Stimulated activated CD4-positive, alpha-beta T cell treated with anti-CD3 and anti-CD28 coated beads, Interleukin-4, amount 100 ng/mL, for 4 hours (primary cell): ENCODE measurements at regions not wholly inside any gene's neighbourhood (a gene's known extent, or its start where the extent isn't known, plus 50 kb on each side); places are given as distances from the start of the nearest gene placed in this dataset.
"Not testable (repeated sequence)": the region's sequence is repeated elsewhere in the genome, so short reads cannot be mapped to it uniquely, and the experiment has no call there.

ENCODE experiments used
- DNase-seq, 2 experiments: peaks; one replicate each; pipeline ENCODE4 v3.0.0-alpha.2; 2020

DNA sequence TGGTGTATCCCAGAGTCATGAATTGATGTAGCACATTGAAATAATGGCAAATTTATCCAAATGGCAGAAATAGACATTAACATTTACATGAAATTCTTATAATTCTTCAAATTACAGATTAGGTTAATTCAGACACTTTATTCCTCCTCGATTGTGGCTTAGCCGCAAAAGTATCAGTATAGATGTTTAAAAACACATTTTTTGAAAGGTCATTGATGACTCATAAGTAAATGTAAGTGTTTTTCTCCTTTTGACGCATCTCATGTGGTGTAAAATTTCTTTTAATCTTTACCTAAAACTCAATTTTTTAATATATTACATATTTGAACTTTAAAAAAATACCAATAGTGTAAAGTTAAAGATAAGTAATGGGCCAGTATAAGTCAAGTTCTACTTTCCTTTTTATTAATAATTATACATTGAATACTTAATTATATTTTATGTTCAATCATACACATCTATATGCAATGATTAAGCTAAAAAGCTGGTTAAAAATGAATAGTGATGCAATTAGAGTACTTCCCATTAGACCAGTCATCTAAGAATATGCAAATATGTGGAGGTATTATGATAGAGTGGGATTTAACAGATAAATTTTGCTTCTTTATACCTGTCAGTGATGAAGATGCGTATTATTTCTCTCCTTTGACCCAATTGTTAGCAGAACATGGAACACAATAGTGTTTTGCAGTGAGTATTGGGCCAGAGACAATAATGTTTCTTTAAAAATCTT is 678.1 kb upstream of the DPPA4 start:
- DNase-seq: no peak

DNA sequence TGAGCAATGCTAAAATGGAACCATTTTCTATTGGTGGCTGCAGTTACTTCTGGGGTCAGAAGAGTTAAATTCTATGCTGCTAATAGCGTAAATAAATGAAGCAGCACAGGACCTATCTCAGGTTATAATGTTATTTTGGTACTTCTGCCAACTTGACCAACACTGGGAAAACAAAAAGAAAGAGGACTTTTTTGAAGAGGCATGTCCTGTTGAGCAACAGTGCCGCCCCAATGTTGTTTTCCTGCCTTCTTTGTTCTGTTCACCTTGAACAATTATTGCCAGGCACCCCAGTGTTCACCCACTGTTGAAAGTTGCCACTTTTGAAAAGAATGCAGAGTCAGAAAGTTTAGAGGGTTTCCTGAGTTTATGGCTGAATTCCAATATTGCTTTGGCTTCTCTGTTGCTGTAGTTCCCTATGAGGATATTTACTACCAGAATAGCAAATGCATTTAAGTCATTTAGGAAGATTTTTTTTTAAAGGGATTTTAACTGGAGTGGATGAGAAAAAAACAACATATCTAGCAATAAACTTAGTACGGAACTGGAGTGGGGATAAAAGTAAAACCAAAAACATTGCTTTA is 679.0 kb upstream of the DPPA4 start:
- no peak for DNase-seq

DNA sequence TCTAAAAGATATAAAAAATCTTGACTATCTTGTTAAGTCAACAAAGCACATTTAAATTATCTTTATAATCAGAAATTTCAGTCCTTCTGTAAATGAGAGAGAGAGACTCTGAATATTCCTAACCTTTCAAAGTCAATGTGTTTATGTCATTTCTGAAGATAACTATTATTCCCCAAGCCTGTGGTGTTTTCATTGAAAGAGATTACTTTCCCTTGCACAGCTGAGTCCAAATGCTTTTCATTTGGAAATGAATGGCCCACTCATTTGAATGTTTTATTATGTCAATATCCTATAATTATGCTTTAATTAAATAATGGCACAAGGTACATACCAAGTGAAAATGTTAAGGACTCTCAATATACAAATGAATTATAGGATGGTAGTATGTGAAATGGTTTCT is 680.0 kb upstream of the DPPA4 start:
- no peak for DNase-seq

DNA sequence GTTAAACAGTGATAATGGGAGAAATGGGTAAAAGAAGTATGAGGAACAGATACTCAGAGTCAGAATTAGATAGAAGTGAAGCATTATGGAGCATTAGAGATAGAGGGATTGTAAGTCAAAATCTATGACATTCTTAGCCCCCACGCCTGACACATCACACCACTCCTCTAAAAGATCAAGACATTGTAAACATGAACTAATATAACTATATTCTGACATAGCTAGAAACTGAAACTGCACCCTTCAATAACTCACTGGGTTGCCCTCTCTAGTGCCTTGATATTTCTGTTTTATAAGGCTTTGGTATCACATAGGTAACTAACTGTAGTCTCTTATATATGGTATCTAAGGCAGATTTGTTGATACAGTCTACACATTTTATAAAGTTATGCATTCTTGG is 684.3 kb upstream of the DPPA4 start:
- no peak for DNase-seq

DNA sequence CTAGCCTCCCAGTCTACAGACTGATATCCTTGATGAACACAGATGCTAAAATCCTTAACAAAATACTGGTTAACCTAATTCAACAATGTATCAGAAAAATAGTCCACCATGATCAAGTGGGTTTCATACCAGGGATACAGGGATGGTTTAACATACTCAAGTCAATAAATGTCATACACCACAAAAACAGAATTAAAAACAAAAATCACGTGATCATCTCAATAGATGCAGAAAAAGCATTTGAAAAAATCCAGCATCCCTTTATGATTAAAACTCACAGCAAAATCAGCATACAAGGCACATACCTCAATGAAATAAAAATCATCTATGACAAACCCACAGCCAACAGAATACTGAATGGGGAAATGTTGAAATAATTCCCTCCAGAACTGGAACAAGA is 685.7 kb upstream of the DPPA4 start:
- not testable (repeated sequence) for DNase-seq

DNA sequence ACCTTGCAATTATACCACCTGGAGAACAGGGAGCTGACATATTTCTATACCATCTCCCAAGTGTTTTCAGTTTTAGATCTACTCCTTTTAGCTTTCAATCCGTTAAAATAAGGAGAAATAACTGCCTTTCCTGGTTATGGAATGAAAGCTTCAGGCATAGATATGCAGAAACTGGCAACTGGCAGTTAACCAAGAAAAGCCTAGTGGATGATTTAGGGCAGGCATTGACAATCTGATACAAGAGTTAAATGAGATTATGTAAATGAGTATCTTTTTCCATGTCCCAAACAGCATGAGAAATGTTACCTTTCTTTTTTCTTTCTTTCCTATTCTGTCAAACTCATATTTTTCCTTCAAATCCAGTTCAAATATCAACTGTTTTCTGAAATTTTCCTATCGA is 689.1 kb upstream of the DPPA4 start:
- no peak for DNase-seq

DNA sequence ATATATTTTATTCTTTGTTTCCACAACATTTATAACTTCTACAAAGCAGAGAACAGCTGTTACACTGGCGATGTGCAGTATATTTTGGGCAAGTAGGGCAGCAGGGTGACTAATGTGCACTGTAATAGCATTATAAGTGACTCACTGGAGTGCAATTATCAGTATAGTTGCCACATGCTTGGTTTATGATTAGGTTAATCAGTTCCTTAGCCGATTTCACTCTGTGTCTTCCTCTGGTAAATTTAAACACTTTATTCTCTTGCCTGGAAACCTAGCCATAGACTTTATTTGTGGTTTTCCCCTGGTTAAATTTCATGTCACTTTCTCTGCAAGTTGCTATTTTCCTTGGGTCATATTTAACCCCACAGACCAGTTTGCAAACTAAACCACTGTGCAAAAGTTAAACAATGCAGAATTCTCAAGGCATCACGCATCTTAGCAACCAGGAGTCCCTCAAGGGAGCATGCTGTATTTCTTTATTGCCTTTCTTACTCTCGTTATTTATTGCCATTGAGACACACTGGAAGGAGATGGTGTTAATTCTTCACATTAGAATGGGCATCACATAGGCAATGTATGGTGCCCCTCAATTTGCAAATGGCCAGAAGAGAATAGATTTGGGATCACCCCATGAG is 690.2 kb upstream of the DPPA4 start:
- no peak for DNase-seq

DNA sequence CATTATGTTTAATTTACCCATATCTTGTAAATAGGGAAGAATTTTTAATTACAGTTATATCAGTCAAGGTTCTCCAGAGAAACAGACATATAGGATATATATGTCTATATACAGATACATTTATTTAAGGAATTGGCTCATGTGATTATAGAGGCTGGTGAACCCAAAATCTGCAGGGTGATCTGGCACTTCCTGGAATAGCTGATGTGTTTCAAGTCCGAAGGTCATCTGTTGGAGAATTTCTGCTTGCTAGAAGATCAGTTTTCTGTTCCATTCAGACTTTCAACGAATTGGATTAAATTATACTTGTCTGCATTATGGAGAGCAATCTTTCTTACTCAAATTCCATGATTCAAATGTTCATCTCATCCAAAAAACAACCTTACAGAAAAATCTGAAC is 694.6 kb upstream of the DPPA4 start:
- no peak for DNase-seq

DNA sequence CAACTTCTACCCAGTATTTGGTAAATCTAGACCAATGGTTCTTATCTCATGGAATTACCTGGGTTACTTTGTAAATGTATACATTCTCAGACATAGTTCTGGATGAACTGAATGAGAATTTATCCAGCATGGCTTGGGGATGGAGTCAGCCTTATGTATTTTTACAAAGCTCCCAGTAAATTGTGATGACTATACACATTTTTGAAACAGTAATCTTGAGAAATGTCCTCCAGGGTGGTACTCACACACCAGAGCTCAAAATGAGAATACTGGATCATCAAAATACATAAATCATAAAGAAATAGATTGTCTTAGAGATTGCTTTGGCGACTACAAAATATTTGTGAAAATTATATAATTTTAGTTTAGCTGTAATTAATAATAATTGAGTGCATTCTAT is 722.1 kb upstream of the DPPA4 start:
- no peak for DNase-seq

DNA sequence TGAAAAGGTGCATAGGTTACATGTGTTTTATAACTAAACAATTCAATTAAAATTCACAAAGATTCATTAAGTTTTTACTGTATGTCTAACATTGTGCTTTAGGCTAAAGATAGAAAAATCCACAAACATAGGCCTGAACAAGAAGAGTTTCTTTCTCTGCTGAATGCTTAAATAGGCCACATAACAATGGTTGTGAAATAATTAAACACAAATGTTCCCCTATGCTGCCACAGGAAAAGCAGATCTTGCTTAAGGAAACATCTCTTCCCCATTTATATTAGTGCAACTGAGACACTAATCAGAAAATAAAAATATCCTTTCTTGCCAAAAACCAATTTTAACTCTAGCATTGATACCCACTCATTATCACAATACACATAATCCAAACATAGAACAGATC is 725.4 kb upstream of the DPPA4 start:
- no peak for DNase-seq

DNA sequence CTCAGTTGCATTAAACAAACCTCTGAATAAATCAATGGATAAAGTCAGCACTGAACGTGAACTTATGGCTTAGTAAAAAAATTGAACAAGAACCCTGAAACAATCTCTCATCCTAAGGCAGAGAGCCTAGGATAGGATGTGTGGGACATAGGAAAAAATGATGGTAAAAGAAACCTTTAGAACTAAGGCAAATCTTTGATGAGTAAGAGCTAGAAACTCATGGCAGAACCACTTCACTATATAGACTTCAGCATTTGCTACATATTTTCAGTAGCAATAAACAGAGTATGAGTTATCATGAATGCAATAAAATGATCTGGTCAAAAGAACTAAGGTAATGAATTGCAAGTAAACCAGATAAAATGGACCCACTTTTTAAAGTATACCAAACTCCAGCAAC is 725.8 kb upstream of the DPPA4 start:
- DNase-seq: no peak

DNA sequence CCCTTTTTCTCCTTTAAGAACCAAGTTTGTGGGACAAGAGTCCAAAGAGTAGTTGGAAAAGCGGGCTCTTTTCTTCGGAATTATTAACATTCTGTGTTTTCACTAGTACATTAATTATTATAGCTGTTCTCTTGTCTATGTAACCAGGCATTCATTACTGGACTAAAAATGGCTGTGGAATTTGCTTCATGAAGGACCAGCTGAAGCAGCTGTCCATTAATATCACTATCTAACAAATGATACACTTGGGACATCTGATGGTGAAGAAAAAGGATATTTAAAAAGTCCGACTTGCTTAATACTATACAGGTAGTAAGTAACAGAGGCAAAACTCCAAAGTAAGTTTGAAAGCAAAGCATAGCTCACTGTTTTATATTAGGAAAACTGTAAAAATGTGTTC is 728.9 kb upstream of the DPPA4 start:
- no peak for DNase-seq

DNA sequence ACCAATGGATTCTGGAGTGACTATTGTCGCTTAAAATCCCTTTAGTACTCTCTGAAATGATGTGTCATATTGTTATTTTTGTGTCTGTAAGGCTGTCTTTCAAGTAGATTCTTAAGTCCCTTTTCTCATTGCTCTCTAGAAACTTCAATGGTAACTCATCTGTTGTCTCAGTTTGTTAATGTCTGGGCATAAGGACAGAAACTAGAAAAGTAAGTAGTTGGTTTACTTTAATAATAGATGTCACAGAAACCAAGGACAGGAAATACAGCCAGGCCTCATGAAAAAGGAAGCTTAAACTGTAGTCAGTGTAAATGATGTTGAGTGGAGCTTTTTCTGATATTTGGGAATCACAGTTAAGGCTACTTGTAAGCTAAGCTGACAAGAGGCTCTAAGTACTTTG is 730.2 kb upstream of the DPPA4 start:
- no peak for DNase-seq

DNA sequence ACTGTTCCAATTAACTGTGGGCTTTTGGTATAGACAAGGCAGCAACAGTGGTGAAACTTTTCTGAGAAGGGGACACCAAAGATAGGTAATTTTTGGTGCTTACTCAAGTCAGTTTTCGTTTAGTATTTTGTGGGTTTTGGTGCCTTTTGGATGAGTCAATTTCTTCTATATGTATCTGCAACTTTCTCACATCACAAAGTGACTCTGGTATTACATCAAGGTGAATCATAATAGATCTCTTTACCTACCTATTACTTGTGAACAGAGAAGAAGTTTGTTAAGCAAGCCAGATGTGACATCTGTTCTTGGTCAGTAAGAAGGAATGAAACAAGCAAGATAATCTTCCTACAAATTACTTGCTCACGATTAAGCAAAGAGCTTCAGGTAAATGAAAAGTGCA is 732.4 kb upstream of the DPPA4 start:
- DNase-seq: no peak

DNA sequence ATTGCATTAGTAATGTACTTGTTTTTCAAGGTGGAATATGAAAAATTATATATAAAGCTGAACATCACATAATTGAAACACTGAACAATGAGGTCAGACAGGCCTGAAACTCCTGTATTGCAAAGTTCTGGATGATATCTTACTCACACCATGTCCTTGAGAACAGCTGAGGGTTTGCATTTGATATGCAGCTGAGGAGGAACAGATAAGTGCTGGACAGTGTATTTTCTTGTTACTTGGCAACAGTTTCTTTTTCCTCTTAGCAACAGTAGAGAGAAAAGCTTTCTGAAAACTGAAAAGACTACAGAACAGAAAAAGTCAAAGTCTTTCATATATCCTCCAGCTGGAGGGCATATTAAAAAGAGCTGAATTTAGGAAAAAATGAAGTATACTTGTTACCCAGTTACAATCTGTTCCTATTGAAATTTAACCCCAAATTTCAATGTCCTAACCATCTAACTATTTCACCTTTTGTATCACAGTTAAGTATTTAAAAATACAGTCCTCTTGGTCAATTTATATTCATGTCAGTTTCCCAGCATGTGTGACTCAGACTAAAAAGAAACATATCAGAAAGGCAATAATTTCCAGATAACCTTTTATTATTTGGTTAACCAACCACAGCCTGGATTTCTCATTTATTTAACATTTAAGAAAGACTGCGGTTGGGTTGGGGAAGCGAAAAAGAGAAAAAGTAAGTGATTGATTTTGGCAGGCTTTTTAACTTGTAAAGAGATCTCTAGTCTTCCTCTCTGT is 733.0 kb upstream of the DPPA4 start:
- DNase-seq: no peak

DNA sequence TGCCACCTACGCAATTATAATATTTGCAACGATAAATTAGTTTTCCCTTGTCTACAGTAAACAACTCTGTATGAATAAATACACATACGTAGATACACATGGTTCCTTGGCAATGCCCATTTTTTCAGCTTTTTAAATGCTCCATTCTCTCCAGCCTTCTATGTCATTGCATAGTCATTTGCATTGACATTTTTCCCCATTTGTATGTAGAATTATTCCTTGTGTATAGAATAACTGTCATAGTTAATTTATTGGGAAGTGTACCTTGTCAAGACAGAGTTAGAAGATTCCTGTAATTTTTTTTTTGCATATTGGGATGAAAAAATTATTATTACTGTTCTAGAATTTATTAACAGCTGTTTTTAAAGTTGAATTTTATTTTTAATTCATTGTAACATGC is 736.7 kb upstream of the DPPA4 start:
- DNase-seq: no peak

DNA sequence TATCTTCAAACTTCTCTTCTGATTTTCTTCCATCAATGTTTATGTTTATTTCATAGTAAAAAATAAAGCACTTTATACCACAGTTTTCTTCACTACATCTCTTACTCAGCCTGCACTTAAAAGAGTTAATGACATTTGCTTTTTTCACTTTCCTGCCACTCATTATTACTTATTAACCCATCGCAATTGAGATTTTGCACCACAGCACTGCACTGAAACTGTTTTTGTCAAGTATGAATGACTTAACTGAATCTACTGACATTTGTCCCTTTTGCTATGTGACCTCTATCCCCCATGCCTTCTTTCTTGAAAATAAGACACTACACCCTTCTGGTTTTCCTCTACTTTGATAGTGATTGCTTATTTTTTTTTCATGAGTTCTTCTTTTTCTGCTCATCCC is 739.7 kb upstream of the DPPA4 start:
- no peak for DNase-seq

DNA sequence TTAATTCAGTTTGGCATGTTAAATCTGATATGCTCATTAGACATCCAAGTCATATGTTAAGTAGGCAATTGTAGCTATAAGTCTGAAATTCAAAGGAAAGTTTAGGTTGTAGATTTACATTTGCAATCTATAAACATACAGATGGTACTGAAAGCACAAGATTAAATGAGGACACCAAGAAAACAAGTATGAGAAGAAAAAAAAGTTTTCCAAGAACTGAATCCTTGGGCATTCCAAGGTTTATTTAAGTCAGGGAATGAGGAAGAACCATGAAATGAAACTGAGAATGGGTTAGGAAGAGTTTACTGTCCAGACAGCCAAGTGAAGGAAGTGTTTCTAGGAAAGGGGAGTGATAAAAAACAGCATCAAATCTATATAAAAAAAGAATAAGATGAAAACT is 756.1 kb upstream of the DPPA4 start:
- DNase-seq: no peak

DNA sequence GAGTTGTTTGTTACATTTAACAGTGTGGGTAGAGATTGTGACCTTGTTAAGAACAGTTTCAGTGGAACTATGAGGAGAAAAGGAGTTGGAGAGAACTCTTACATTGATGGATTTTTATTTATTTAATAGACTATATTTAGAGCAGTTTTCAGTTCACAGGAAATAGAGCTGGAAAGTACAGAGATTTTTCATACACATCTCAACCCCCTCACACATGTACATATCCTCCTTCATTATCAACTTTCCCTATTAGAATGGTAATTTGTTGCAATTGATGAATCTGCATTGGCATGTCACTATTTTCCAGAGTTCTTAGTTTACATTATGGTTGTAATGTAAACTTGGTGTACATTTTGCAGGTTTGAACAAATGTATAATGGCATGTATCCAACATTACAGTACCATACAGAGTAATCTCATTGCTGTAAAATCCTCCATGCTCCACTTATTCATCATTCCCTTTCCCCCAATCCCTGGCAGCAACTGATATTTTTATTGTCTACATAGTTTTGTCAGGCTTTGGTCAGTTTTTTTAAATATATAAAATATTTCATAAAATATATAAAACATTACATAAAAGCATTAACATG is 756.6 kb upstream of the DPPA4 start:
- DNase-seq: no peak

DNA sequence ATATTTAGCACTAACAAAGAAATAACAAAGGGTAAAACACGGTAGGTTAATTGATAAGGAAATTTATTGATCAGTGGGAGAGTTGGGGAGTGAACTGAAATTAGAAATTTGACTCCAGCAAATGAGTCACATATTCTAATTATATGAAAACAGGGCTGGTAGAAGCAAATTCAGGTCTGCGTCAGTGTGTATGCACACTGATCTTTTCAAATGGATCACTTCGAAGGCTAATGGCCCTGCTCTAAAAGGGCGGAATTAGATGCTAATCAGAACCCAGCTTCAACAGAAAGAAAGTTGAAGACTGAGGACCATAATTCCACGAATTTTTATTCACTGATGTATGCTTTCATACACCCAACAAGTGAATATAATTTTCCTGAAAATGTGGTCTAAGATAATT is 762.4 kb upstream of the DPPA4 start:
- no peak for DNase-seq

DNA sequence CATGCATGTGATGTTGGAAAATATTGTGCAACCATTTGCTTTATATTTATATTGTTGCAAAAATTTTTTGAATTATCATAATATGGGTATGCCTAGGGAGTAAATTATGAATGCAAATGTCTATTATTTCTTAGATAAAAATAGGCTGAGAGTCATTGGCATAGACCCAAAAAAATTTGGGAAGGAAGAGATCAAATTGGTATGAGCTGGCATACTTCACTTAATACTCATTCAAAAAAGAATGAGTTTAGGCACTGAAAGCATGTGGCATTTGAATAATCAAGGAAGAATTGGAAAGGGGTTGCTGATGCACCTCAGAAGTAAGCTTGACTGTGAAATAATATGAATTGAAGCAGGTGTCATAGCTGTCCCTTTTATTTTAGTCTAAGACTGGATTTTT is 764.0 kb upstream of the DPPA4 start:
- no peak for DNase-seq

DNA sequence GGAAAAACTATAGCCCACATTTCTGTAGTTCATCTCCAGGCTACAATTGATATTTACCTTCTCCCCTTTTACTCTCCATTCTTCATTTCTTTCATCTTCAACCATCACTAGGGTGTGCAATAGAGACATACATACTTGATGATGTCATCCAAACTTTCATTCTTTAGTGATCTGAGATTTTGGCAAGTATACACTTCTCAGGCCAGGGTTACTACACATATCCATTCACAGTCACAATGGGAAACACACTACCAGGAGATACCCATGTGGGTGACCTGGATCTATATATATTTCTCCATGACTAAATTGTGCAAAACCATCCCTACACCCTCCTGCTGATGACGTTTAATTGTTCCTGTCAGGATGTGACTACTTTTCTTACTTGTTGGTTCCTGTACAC is 769.5 kb upstream of the DPPA4 start:
- DNase-seq: no peak

DNA sequence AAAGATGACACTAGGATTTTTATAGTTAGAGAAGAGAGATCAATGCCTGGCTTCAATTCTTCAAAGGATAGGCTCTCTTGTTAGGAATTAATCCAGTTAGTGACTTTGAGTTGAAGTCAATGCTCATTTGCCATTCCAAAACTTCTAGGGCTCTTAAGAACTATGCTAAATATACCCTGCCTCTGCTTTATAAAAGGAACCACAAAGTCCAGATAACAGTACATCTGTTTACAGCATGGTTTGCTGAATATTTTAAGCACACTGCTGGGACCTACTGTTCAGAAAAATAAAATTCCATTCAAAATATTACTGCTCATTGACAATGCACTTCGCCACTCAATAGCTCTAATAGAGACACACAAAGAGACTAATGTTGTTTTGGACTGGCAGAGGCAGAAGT is 786.6 kb upstream of the DPPA4 start:
- no peak for DNase-seq

DNA sequence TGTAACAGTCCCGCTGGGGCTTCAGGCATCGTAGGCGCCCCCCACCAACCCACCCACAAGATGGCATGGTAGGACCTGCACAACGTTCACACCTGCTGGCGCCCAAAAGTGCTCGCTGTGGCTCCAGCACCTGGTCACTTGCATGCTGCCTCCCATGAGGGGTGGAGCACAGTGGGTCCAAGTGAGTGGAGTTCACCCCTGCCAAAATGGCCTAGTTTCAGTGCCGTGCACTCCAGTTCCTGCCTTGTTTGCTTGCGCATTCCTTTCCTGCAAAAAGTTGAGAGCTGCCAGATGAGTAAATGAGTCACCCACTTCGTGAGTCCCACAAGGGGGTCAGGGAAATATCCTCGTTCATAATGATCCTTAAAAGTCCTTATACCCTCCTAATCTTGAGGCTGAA is 788.7 kb upstream of the DPPA4 start:
- DNase-seq: no peak
